G401 (cell line): ENCODE measurements at regions not wholly inside any gene's neighbourhood (a gene's known extent, or its start where the extent isn't known, plus 50 kb on each side); places are given as distances from the start of the nearest gene placed in this dataset.

Experiments used
- DNase-seq: peaks from one replicate; pipeline ENCODE4 v3.0.0-alpha.2; 2015; ENCODE audit warnings: low spot score
- in situ Hi-C: cut with HindIII; loops from 2 replicates; pipeline ENCODE4 v1.10.0; 2016; ENCODE audit warnings: low sequenced_read_pairs, mixed read lengths

DNA sequence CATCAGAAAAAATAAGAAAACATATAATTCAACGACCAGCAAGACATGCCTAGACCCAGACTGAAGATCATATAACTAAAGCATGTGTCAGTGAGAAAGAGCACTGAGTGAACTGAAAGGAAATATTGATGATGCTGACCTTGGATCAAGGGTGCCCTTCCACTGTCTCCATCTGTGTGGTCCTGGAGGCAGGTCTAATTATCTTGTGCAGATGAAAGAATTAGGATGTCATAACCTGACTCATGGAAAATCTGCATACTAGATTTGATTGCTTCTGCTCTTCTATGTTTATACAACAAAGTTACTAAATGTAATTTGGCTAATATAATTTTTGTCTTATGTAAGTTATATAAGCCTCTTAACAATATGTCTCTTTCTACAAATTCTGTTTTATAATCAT is 264.6 kb upstream of the TGFBR2 start:
- in situ Hi-C loops = no loop called here
- DNase-seq = no peak

DNA sequence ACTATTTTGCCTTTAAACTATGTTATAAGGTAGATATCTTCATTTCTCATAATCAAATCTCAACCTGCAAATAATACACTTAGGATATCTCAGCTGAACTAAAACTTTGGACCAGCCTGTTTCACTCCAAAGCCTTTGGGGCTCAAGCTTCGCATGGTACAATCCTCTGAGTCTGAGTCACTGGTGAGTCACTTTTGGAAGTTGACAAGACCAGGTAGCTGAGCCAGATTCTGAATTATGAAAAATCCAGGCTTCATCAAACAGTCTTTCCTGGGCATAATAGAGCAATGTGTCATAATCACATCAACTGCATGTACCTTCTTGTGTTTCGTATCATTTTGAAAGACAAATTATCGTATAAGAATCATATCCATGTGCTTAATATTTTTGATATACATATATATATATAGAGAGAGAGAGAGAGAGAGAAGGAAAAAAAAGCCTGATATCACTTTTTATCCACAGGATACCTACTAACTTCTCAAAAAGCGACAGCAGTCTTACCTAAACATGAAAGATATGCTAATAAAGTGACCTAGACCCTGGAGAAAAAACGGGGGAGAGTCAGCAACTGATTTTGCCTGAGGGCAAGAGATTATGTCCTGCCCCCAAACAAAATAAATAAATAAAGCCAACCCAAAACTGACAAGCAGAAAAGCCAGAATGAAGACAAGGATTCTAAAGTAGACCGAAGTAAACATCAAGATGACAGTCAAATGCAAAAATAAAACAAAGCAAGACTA is 263.9 kb upstream of the TGFBR2 start:
- in situ Hi-C loops = no loop called here
- DNase-seq = no peak

DNA sequence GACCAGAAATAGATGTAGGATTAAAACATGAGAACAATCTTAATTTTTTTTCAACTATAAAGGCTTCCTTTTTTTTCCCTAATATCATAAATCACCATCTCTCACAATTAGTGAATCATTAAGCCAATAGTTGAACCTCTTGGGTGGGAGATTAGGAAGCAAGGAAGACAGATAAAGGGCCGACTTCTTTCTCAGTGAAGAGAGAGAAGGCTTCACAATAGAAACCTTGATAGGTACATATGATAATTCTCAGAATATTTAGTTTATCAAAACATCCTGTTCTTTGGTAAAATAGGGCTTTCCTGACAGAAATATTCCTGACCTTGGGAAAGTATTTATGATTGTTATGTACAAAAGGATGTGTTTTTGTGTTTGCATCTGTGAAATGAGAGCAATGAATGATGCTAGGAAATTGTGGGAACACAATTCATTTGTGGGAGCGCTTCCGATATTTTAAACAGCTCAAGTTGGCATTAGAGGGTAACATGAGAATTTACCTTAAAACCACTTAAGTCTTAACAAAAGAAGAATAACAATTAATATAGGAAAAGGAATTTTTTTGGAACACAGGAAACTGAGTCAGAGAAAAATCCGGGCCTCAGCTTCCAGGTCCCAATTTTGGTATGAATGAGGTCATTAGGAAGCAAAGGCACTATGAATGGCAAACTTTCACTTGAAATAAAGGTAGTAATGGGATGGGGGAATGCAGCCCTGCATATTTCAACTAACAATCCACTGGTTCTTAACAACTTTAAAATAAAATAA is 263.2 kb upstream of the TGFBR2 start:
- DNase-seq = no peak
- in situ Hi-C loops = no loop called here

DNA sequence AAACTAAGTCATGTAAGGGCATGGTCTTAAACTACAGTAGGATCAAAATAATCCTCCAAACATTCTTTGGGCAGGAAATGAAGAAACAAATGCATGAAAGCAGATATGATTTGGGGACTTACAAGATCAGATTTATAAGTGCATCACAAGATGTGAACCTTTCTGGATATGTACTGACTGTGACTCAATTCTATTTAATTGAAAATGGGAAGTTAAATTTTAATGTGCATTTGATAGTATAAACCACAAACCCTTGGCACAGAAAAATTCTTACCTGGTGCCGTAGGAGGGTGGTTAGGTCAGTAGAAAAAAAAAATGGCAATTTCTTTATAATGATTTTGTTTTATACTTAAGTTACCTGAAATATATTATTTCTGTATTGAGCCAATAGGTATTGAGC is 262.5 kb upstream of the TGFBR2 start:
- in situ Hi-C loops = no loop called here
- DNase-seq = no peak

- in situ Hi-C loops = no loop called here
- no peak for DNase-seq
Measured at GRCh38 chr3:30344288-30344687, 262.1 kb upstream of the TGFBR2 start.

GRCh38 chr3:30346933-30347320 is 259.5 kb upstream of the TGFBR2 start:
- in situ Hi-C loops = no loop called here

GRCh38 chr3:30347679-30348216 is 258.7 kb upstream of the TGFBR2 start:
- no peak for DNase-seq
- in situ Hi-C loops = no loop called here

More at GRCh38 chr3:30346933-30347320, 259.5 kb upstream of the TGFBR2 start:
- no peak for DNase-seq

DNA sequence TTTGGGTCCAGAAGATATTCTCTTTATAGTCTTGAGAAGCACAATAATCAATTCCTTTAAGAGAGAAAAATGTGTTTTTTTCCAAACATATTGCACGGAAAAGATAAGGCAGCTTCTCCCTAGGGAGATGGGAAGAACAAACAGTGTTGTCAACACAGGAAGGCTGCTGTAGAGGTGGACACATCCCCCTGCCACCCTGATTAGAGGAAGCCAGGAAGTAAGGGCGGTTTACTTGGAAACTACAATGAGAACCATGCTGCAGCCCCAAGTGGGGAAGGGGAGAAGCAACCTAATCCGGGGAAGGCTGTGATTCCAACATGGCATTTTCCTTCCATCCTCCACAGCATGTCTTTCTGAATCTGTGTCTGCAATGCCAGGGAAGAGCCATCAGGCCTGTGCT is 256.9 kb upstream of the TGFBR2 start:
- DNase-seq = no peak
- in situ Hi-C loops = no loop called here

GRCh38 chr3:30350011-30350410 is 256.4 kb upstream of the TGFBR2 start:
- in situ Hi-C loops = no loop called here
- no peak for DNase-seq

DNA sequence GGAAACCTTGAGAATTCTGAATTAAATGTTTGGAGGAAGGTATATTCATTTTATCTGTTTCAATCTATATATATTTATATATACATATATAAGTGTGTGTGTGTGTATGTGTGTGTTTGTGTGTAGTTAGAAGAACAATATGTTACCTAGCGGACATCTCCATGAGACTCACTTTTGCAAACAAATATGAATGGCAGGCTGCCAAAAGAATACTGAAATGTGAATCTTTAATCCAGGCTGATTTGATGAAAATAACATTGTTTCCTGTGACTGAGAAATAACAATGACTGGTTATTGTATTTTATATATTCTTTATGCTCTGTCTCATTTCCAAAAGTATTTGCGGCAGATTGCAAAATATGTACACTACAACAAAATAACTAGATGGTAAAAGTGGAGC is 255.5 kb upstream of the TGFBR2 start:
- no peak for DNase-seq
- in situ Hi-C loops = no loop called here

DNA sequence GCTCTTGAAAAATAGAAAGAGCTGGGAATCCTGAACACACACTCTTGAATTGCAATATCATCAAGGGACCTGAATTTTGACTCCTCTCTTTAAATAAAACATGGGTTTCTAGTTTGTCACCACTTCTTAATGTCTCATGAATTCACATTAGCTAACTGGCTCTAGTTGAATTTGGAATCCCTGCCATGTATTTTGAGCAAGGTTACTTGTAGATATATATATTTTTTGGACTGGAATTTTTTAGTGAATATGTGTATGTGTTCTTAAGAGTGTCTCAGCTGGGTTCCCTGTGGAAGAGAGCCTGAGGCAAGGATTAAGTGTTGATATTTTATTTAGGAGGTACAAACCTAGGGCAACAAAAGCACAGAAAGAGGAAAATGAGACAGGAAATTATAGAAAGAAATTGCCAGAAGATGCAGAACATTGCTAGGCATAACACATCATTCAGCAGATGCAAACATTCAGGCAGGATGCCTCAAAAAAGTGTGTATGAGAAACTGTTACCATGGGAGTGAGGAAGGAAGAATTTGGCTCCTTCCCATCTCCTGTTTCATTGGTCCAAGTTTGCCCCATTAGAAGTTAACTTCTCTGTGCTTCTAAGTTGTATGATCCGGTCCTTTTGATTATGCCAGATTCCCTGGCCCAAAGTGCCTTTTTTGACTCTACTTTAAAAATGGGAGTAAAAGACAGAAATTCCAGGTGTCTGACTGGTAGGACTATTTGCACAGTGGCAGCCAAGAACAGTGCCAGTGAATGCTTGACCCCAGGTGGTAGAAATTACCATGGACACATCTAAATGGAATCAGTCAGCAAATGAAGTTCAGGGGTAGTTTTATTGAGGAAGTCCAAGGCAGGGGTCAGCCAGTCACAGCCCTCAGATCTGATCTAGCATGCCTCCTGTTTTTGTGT is 253.7 kb upstream of the TGFBR2 start:
- in situ Hi-C loops = no loop called here
- no peak for DNase-seq

DNA sequence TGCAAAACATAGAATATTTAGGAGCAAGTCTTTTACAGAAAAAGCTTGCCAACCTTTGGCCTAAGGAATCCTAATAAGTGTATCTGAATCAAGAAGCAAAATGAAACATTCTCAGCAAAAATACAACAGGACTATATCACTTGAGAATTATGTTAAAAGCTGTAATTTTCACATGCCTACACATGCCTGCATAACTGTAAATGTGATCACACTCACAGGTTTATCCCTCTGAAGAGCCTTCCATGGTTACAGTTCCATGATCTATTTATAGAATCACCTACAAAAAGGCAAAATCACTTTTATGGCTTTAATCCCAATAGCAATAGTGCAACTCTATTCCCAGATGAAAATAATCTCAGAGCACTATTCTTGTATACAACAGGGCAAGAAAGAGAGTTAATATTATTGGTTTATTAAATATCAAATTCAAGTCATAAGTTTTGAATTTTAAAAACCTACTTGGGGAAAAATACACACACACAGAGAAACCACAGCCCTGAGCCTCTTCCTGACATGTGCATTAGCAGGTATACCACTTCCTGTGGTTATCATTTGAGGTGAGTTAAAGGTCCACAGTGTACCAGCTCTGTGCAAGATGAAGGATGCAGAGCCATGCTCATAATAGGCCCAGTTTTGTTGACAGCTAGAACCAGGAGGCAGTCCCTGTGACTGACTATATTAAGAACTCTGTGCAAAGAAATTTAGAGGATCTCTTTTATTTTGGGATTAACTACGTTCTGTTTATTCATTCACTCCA is 252.5 kb upstream of the TGFBR2 start:
- in situ Hi-C loops = no loop called here

DNA sequence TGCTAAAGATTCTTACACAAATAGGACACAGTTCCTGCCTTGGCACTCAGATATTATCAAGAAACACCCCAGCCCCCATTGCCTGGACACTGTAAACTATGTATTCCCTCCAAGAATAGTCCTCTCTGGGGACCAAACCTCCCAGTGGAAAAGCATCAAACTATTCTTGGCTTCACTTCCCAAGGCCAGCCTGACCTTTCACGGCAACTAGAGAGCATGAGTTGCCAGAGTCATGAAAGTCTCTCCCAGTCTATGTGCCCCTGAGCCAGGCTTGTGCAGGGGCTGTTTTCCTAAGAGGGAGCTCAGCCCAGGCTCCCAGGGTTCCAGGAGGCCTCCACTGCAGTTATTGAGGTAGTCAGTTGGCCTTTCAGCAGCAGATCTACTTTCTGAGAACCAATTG is 251.9 kb upstream of the TGFBR2 start:
- in situ Hi-C loops = no loop called here
- no peak for DNase-seq

More for the DNA sequence above, 252.5 kb upstream of the TGFBR2 start:
- no peak for DNase-seq

DNA sequence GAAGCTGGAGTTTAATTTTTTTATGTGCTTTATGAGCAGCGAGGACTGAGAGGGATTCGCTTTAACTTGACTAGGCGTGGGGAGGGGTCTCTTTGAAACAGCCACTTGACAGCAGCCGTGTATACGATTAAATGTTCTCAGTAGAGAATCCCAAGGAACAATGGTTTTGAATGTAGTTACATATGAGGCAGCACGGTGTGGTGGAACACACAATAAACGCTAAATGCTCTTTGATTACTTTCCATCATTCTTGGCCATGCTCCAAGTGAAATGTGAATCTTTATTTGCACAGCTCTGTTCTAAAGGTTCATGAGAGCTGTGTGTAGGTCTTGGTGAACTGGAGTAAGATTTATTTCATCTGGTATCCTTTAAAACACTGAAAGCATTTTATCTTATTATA is 251.4 kb upstream of the TGFBR2 start:
- in situ Hi-C loops = no loop called here
- no peak for DNase-seq

GRCh38 chr3:30355622-30356021 is 250.8 kb upstream of the TGFBR2 start:
- in situ Hi-C loops = no loop called here

GRCh38 chr3:30356866-30357753 is 249.3 kb upstream of the TGFBR2 start:
- no peak for DNase-seq
- in situ Hi-C loops = no loop called here

More at GRCh38 chr3:30355622-30356021, 250.8 kb upstream of the TGFBR2 start:
- DNase-seq = no peak

GRCh38 chr3:30357897-30358296 is 248.5 kb upstream of the TGFBR2 start:
- in situ Hi-C loops = no loop called here
- no peak for DNase-seq

- in situ Hi-C loops = no loop called here
Measured at GRCh38 chr3:30358871-30359270, 247.5 kb upstream of the TGFBR2 start.

More at GRCh38 chr3:30358871-30359270, 247.5 kb upstream of the TGFBR2 start:
- DNase-seq = no peak
